GM19438 (cell line): ENCODE measurements at regions not wholly inside any gene's neighbourhood (a gene's known extent, or its start where the extent isn't known, plus 50 kb on each side); places are given as distances from the start of the nearest gene placed in this dataset.

Source experiments
- ATAC-seq: cut with Tn5 transposase; IDR thresholded peaks from one replicate; pipeline ENCODE4 v1.9.1; 2021; ENCODE audit warnings: low read depth; ENCODE audit not compliant: unreplicated experiment

DNA sequence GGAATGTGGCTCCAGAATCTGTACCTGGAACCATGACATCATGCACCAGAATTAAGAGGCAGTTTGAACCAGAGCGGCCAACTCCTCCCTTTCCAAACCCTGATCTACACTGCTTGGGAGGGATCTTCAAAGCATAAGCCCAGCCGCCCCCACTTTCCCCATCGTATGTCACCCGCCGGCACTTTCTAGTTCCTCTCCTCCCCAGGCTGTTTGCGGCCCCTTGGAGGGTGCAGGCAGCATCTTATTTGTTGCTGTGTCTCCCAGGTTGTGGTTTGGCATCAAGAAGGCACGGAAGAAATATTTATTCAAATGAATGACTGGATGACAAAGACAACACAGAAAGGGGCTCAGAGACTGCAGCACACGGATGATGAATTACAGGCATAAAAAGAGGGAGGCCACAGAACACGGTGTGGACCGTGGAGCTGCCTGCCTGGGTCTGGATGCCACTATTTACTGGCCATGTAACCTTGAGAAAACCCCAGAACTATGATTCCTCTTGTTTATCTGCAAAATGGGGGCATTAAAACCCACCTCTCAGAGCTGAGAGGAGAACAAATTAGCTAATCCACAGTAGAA, 305.8 kb downstream of the EIPR1 start:
- no peak for ATAC-seq

DNA sequence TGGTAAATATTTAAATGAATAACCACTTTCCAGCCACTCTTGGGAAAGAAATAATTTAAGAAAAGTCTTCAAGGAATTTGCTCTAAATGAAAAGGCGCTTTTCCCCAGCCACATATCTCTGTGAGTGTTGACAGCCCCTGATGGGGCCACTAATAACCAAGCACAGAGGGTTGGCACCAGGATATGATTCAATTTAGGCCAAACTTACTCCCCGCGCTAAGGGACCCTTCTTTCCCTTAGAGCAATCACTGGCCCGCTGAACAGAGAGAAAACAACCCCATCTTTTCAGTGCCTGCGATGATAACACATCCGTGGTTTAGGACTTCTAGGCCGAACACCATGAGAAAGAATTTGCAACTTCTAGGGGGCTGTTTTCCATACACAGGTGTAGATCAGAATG, 310.8 kb downstream of the EIPR1 start:
- ATAC-seq, result no peak

DNA sequence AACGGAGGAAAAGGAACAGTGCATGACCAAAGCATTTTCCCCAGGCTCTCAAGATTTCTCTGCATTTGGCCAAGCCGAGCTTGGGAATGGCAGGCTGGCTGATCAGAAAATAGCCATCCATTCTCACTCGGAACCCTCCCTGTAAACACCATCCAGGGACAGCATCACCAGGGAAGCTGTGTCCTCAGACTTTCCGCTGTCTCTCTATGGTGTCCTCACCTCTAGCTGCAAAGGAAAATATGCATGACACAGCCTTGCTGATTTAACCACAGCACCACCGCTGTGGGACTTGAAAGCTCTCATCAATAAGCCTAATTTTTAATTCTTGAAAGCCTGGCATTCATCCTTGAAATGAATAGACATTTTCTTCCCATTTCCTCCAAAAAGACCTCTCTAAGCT, 311.7 kb downstream of the EIPR1 start:
- ATAC-seq, result no peak

DNA sequence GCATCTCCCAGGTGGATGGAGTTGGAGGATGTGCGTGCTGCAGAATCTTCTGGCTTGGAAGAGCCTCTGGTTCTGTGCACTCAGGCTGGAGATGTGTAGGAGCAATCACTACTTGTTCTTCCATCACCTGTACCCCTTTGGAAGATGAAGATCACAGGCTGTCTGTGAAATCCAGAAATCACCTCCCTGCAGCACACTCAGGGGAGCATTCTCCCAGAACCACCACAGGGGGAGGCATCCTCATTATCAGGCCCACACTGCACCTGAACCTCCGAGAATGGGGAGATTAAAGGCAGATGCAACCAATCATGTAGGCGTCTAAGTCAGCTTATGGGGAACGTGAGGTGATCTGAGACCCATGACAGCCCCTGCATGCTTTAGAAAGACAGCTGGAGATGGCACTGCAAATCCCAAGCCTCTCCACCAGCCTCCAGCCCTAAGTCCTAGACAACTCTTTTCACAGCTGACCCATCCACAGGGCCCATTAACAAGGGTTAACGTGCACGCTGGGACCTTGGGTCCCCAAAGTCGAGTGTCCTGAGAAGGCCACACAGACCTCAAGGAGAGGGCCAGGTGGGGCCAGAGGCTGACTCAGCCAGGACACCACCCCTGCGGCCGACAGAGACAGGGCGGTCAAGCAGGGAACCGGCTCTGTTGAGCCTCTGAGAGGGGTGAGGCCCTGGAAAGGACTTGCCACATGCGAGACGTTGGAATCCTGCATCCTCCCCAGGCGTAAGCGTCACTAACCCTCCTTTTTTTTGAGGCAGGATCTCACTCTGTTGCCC, 314.9 kb downstream of the EIPR1 start:
- ATAC-seq, result no peak

DNA sequence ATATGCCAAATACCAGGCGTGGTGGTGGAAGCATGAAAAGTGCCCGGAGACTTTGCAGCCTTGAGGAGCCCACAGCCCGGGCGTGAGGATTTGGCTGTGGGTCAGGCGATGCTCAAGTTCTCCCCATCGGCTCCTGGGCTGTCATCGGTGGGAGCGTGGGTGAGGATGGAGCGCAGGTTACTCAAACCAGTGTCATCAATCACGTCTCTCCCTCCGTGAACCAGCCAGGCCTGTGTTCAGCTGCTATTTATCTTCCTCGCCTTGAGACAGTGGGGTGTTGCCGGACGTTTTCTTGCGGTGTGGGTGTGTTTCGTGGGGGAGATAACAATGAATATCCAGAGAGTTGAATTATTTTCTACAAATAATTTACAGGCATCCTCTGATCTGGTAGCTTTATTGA, 317.6 kb downstream of the EIPR1 start:
- no peak for ATAC-seq

DNA sequence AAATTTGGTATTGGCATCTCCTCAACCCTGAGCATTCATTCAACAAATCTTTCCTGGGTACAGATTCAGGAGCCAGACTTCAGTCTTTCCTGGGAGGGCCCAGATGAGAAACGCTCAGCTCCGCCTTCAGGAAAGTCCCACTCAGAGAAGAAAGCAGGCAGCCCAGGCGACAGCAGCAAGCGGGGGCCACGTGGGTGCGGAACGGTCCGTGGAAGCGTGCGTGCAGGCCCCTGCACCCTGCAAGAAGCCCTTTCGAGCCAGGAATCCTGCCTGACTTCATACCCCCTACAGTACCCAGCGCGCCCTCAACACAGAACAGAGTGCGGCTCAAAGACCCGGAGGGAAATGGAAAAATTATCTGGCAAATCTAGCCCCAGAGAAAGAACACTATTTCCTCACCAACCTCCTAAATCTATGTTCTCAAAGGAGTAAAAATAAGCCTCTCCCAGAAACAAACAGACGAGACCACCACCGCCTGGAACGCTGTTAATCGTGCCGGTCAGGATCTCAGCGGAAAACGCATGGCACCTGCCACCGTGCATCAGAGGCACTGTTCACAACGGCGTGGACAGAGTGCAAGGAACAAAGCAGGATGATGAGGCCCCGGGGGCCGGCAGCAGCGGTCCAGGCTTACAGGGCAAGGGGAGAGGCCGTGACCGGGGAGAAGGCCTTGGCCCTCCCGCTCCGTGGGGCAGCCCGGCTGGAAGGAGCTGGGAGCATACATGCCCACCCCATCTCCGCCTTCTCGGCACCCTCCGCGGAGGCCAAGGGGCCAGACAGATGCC, 318.3 kb downstream of the EIPR1 start:
- no peak for ATAC-seq

DNA sequence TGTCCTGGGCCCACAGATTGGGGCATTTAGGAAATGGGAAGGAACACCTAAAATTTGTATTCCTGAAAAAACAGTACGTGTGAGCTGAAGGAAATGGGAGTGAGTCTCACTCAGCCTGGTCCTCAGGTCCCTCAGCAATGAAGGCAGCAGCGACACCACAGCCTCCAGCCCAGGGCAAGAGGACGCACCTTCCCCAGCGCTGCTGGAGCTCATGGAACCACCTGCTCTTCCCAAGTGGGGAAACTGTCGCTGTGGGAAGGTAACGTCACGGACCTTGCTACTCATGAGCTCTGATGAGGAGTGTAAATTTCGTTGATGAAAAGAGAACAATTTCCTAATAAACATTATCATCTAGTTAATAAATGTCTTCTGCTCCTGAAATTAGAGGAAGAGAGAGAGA, 323.6 kb downstream of the EIPR1 start:
- no peak for ATAC-seq

DNA sequence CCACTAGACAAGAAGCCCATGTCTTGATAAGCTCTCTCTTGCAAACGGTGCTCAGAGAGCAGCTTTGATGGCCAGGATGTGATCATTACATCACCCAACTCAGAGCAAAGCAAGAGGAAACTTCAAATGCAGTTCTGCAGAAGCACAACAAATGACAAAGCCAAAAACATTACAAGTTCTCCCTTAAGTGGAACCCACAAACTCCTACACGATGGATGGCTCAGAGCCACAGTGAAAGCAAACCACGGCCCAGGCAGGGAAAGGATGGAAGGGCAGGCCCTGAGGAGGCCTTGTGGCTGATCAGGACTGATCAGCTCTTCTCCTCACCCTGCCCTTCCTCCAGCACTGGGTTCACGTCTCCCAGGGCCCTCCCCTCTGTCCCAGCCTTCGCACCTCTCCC, 326.4 kb downstream of the EIPR1 start:
- no peak for ATAC-seq

DNA sequence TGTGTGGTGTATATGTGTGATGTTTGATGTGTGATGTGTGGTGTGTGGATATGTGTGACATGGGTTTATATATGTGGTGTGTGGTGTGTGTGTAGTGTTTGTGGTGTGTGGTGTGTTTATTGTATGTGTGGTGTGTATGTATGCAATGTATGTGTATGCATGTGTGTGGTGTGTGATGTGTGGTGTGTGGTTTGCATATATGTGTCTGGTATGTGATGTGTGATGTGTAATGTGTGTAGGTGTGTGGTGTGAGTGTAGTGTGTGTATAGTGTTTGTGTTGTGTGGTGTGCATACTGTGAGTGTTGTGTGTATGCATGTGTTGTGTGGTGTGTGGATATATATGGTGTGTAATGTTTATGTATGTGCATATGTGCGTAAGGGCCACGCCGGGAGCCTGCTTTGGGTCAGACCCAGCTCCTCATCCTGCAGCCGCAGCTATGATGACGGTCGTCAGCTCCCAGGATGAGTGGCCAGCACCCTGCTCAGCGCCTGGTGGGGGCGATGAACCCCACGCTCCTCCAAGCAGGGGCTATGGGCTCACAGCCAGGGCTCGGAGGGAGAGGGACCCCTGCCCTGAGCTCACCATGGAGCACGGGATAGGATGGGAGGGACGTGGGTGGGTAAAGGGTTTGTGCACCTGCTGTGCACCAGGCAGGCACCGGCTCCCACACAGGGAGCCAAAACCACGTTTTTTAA, 331.3 kb downstream of the EIPR1 start:
- ATAC-seq, result no peak

DNA sequence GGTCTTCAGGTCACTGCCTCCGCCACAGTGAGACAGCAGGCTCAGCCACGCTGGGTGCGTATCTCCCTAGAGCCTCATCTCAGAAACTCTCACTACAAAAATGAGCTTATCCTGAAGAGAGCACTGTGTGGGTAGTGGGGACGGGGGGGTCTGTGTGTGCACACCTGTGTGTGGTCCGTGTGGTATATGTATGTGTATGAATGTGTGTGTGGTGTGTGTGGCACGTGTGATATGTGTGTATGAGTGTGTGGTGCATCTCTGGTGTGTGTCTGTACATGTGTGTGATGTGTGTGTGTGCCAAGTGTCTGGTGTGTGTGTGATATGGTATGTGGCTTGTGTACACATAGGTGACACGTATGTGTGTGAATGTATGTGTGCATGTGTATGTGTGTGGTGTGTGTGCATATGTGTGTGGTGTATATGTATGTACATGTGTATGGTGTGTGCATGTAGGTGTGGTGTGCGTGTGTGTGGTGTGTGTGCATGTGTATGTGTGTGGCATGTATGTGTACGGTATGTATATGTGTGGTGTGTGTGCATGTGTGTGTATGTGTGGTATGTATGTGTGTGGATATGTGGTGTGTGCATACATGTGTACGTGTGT, 332.2 kb downstream of the EIPR1 start:
- no peak for ATAC-seq

DNA sequence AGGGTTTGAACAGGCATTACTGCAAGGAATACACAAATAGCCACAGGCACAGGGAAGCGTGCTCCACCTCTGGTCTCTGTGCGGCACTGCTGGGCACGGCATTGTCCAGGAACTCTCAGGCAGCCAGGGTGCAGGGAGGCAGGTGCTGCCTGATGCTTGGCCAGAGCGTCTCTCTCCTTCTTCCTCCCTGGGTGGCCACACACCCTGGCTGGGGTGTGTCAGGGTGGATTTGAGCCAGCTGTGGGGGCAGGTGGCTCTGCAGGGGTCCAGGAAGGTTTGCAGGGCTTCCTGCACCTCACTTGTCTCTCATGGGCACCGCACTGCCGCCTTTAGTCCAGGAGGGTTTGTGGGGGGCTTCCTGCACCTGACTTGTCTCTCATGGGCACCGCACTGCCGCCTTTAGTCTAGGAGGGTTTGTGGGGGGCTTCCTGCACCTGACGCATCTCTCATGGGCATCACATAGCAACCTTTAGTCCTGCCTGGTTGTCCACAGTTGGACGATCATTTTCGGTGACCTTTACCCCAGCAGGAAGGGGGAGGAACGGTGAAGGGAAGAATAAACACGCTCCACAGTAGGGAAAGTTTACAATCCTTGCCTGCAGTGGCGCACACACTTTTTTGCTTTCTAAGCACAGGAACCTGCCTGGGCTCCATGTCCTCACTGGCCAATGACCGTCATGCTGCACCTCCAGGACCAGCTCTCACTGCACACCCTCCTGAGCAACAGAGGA, 332.9 kb downstream of the EIPR1 start:
- no peak for ATAC-seq

DNA sequence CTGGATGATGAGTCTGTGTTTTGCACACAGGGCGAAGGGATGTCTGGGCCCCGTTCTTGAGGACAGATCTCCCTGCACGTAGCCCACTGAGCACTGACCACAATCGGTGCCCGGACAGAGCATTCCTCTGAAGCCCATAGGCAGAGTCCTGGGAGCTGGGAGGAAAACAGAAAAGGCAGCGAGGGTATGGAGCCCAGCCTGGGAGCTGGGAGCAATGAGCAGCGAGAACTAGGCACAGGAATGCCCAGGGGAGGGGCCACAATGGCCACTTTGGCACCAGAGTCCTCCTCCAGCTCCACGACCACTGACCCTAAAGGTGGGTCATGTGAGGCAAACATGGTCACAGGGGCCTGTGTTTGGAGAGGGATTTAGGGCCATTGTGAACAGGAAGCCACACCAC, 333.9 kb downstream of the EIPR1 start:
- ATAC-seq, result no peak

DNA sequence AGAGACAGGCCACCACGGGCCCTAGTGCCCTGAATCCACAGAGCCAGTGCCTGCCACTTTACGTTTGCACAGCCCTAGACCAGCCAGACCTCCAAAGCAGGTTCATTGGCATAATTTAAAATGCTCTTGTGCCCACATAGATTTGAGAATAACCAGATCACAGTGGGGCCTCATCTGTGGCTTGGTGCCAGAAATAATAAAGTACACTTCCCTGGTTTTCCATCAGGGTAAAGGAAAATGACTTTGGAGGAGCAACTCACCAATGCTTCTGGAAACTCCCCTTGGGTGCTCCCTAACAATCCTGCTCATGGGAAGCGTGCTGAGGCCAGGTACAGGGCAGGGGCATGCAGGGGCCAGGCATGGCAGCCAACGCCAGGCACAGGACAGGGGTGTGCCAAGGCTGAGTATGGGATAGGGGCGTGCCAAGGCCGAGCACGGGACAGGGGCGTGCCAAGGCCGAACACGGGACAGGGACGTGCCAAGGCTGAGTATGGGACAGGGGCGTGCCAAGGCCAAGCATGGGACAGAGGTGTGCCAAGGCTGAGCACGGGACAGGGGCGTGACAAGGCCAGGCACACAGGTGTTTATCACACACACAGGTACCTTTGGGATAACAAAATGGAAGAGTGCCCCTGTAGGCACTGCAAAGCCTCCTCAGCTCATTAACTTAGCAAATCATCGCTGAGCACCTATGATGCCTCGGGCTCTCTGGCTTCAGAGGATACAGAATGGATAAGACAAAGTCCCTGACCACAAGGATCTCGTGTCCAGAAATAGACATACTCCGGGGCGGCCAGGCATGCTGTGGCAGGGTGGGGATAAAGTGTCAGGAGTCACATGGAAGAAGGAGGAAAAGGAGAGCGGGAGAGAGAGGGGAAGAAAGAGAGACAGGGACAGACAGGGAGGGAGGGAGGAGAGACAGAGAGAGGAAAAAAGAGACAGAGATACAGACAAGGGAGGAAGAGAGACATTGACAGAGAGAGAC, 334.7 kb downstream of the EIPR1 start:
- ATAC-seq, result no peak

DNA sequence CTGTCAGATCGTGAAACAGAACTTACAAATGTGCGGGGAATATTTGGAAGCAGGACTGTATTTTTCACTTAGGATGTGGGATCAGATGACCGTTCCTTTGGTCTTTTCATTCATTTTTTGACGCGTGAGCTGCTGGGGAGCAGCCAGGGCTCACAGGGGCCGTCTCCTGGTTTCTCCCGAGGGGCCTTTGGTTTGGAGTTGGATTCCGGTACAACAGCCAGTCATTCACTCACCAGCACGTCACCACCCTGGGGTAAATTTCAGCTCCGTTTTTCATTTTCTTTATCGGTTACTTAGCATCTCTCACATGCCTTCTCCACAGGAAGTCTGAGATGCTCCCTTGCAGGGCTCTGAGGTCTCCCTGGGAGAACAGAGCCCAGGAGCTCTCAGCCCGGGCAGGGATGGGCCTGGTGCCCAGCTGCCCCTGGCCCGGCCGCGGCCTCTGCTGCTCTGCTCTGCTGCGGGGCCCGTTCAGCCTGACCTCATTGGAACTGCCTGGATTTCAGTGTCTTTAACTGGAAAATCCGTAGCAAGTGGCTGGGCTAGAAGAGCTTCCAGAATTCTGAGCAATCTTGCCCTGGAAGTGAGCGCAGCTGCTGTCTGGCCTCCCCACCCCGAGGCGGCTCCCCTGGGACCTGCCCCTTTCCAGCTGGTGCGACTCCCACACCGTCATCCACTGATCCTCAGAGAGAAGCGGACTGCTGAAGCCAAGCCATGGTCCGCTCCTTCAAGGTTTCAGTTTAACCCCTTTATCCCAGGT, 335.6 kb downstream of the EIPR1 start:
- ATAC-seq, result no peak

DNA sequence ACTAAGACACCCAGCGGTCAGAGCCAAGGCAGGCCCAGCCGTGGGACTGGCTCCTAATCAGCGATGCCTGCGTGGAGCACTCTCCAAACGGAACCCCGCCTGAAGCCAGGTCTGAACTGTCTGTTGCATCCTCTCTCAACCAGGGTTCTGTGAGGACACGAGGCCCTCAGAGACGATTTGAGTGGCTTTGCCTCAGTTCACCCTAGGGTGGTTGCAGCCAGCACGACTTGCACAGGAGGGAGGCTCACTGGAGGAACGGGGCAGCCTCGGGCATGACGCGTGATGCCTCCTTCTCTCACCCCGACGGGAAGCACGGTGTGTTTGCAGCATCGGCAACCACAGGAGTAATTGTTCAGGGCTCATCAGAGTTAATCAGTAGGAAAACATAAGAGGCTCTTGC, 336.4 kb downstream of the EIPR1 start:
- no peak for ATAC-seq

DNA sequence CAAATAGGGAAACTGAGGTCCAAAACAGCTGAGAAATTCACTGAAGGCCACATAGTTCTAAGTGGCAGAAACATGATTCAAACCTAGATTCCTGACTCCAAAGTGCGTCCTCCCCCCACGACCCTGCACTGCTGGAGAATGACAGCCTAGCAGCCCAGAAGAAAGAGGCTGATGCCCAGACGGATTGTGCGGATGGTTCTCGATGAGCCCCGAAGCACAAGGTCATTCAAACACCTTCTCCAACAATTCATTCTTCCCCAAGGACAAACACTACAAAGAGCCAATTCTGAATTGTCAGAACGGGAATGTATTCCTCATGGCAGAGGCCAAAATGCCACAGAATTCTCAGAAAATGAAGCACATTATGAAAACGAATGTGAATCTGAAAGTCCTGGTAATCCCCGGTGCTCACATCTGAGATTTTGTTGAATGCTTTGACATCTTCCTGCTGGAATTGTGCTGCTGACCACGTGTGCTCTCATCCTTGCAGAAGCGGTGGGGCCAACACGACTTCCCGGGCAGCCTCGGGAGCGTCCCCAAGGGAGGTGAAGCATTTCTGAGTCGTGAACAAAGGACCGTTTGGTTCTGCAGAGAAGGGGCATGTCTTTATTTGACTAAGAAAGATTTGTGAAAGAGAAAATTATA, 337.0 kb downstream of the EIPR1 start:
- no peak for ATAC-seq

DNA sequence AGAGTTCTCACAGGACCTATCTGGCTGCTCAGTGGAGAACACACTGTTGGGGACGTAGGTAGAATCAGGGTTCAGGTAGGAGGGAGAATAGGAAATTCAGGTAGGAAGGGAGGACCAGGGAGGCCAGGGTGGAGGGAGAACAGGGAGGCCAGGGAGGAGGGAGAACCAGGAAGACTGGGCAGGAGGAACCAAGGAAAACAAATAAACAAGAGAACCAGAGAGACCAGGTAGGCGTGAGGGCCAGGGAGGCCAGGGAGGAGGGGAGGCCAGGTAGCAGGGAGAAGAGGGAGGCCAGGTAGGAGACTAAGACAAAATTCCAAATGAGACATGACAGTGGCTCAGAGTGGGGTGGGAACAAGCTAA, 337.6 kb downstream of the EIPR1 start:
- ATAC-seq, result no peak
